Sigmoid colon (tissue), 4 donors: ENCODE measurements at regions not wholly inside any gene's neighbourhood (a gene's known extent, or its start where the extent isn't known, plus 50 kb on each side); places are given as distances from the start of the nearest gene placed in this dataset.
"Not testable (repeated sequence)": the region's sequence is repeated elsewhere in the genome, so short reads cannot be mapped to it uniquely, and the experiment has no call there.

Source experiments
- CTCF ChIP-seq, 4 experiments: fragments of 450-650 bp in 3 of 4; fragments of 200-600 bp in 1 of 4; IDR thresholded peaks; one replicate each; pipeline ENCODE4 v1.5.1; 2016 to 2019; ENCODE audit warnings: antibody characterized with exemption in 4 of 4, mild to moderate bottlenecking in 3 of 4, moderate library complexity in 2 of 4
- EP300 ChIP-seq, 4 donors: sonication (generic); formaldehyde crosslinking; IDR thresholded peaks; one replicate each; pipeline ENCODE4 v1.6.1; 2017; ENCODE audit warnings: antibody characterized with exemption in 4 of 4
- POLR2AphosphoS5 ChIP-seq, 4 donors: sonication (generic); formaldehyde crosslinking; IDR thresholded peaks; one replicate each; pipeline ENCODE4 v1.6.1; 2017; ENCODE audit warnings: antibody characterized with exemption in 4 of 4

- TF ChIP-seq CTCF, EP300, POLR2AphosphoS5 (IDR thresholded peaks at IDR 0.05): not testable (repeated sequence)
Observed at GRCh38 chr7:76849887-76850563, 182.1 kb downstream of the SPDYE17 start.
